Smooth muscle cell (in vitro differentiated cells): ENCODE measurements at regions not wholly inside any gene's neighbourhood (a gene's known extent, or its start where the extent isn't known, plus 50 kb on each side); places are given as distances from the start of the nearest gene placed in this dataset.
A peak's percentile ranks its signal among the peaks of the same experiment; 100 is the strongest.

ENCODE experiments used
- DNase-seq: peaks from one replicate; lab custom pipeline; 2025; ENCODE audit not compliant: unreplicated experiment; lab: John Stamatoyannopoulos, UW
- H2AFZ ChIP-seq: fragments of 200-600 bp; sonication (generic); 2 replicates; pipeline ENCODE4 v1.6.0; 2016; ENCODE audit warnings: antibody characterized with exemption, low read depth, mild to moderate bottlenecking
- H3F3A ChIP-seq: fragments of 200-600 bp; sonication (generic); 2 replicates; pipeline ENCODE4 v1.6.0; 2017; ENCODE audit warnings: antibody characterized with exemption, low read depth
- H3K27ac ChIP-seq: fragments of 200-600 bp; sonication (generic); 2 replicates; pipeline ENCODE4 v1.5.1; 2016; ENCODE audit warnings: low read depth, mild to moderate bottlenecking
- H3K27me3 ChIP-seq: fragments of 200-600 bp; sonication (generic); 2 replicates; pipeline ENCODE4 v1.6.1; 2016; ENCODE audit warnings: low read depth, mild to moderate bottlenecking
- H3K36me3 ChIP-seq: fragments of 200-600 bp; sonication (generic); 2 replicates; pipeline ENCODE4 v1.5.1; 2016; ENCODE audit warnings: low read depth
- H3K4me1 ChIP-seq: fragments of 200-600 bp; sonication (generic); 2 replicates; pipeline ENCODE4 v1.5.1; 2016; ENCODE audit warnings: low read depth
- H3K4me2 ChIP-seq: fragments of 200-600 bp; sonication (generic); 2 replicates; pipeline ENCODE4 v1.6.0; 2016; ENCODE audit warnings: mild to moderate bottlenecking
- H3K4me3 ChIP-seq: fragments of 200-600 bp; sonication (generic); 2 replicates; pipeline ENCODE4 v1.5.1; 2016; ENCODE audit warnings: mild to moderate bottlenecking
- H3K79me2 ChIP-seq: fragments of 200-600 bp; sonication (generic); 2 replicates; pipeline ENCODE4 v1.6.0; 2016; ENCODE audit warnings: low read depth, mild to moderate bottlenecking
- H3K9ac ChIP-seq: fragments of 200-600 bp; sonication (generic); 2 replicates; pipeline ENCODE4 v1.6.0; 2016; ENCODE audit warnings: low read depth
- H3K9me3 ChIP-seq: fragments of 200-600 bp; sonication (generic); replicated peaks from 2 replicates; pipeline ENCODE4 v1.5.1; 2016; ENCODE audit warnings: low read depth
- H4K20me1 ChIP-seq: fragments of 200-600 bp; sonication (generic); 2 replicates; pipeline ENCODE4 v1.6.0; 2016; ENCODE audit warnings: low read depth
- CTCF ChIP-seq: fragments of 200-600 bp; sonication (generic); IDR thresholded peaks from 2 replicates; pipeline ENCODE4 v1.5.1; 2017; ENCODE audit warnings: borderline replicate concordance, mild to moderate bottlenecking, antibody characterized with exemption; ENCODE audit not compliant: insufficient read depth, poor library complexity, severe bottlenecking
- WGBS: methylation state at CpG from one replicate; pipeline ENCODE4 v1.1.7; 2016; ENCODE audit warnings: low lambda C conversion rate; 5-methylcytosine and 5-hydroxymethylcytosine counted together

GRCh38 chr1:147849098-147849895 is 53.3 kb upstream of the GJA8 start:
- peak overlapping the region; percentile 39 for H3K9ac ChIP-seq
- DNase-seq, result no peak
- no peaks in the 10 kb centered on the region for H3K36me3 ChIP-seq
- peaks cover 6% of the 10 kb centered on the region for H3K4me1 ChIP-seq
- H3K79me2 ChIP-seq, result no peaks in the 10 kb centered on the region
- peak overlapping the region; percentile 93 for H3K27ac ChIP-seq
- 44% methylated on average over 4 of the region's 4 CpGs for WGBS
- no peak overlapping the region for H3K4me3 ChIP-seq
- H3F3A ChIP-seq, result no peaks in the 10 kb centered on the region
- H2AFZ ChIP-seq, result peak overlapping the region; percentile 70
- no peak for TF ChIP-seq CTCF
- peak overlapping the region; percentile 13 for H3K4me2 ChIP-seq
- no peaks in the 10 kb centered on the region for H4K20me1 ChIP-seq
- H3K27me3 ChIP-seq, result no peaks in the 10 kb centered on the region
- H3K9me3 ChIP-seq, result no peaks in the 10 kb centered on the region

GRCh38 chr1:147850737-147851136 is 51.9 kb upstream of the GJA8 start:
- no peak overlapping the region for H3K27ac ChIP-seq
- no peak overlapping the region for H3K4me3 ChIP-seq
- no peak overlapping the region for H2AFZ ChIP-seq
- no peak overlapping the region for H3K4me2 ChIP-seq
- H3K27me3 ChIP-seq, result no peaks in the 10 kb centered on the region
- H3F3A ChIP-seq, result no peaks in the 10 kb centered on the region
- no peaks in the 10 kb centered on the region for H4K20me1 ChIP-seq
- WGBS, result 88% methylated on average over 1 of the region's 1 CpG
- no peaks in the 10 kb centered on the region for H3K36me3 ChIP-seq
- DNase-seq, result no peak
- H3K9ac ChIP-seq, result no peak overlapping the region
- no peak for TF ChIP-seq CTCF
- no peaks in the 10 kb centered on the region for H3K79me2 ChIP-seq
- peaks cover 6% of the 10 kb centered on the region for H3K4me1 ChIP-seq
- H3K9me3 ChIP-seq, result no peaks in the 10 kb centered on the region

- 97% methylated on average over 2 of the region's 2 CpGs for WGBS
- no peaks in the 10 kb centered on the region for H3K27me3 ChIP-seq
These were observed 51.4 kb upstream of the GJA8 start for GRCh38 chr1:147851149-147851548.

More at GRCh38 chr1:147851149-147851548, 51.4 kb upstream of the GJA8 start:
- H3K36me3 ChIP-seq, result no peaks in the 10 kb centered on the region
- H3K27ac ChIP-seq, result no peak overlapping the region
- H3F3A ChIP-seq, result no peaks in the 10 kb centered on the region
- H3K4me3 ChIP-seq, result no peak overlapping the region
- H3K9me3 ChIP-seq, result no peaks in the 10 kb centered on the region
- peaks cover 6% of the 10 kb centered on the region for H3K4me1 ChIP-seq
- no peak overlapping the region for H2AFZ ChIP-seq
- H3K4me2 ChIP-seq, result no peak overlapping the region
- H4K20me1 ChIP-seq, result no peaks in the 10 kb centered on the region
- no peaks in the 10 kb centered on the region for H3K79me2 ChIP-seq
- no peak overlapping the region for H3K9ac ChIP-seq
- no peak for TF ChIP-seq CTCF
- no peak for DNase-seq
